ENCODE measurements at regions not wholly inside any gene's neighbourhood (a gene's known extent, or its start where the extent isn't known, plus 50 kb on each side); places are given as distances from the start of the nearest gene placed in this dataset.

GRCh38 chr11:15586741-15587473 is 472.2 kb downstream of the INSC start:
- TF ChIP-seq CTCF (IDR thresholded peaks at IDR 0.05), result no peak
- H3K9me3 Mint-ChIP-seq, result no peaks in the 10 kb centered on the region
- CTCF ChIA-PET, result no interaction called here

GRCh38 chr11:15589070-15589626 is 474.4 kb downstream of the INSC start:
- no peak for TF ChIP-seq CTCF (IDR thresholded peaks at IDR 0.05)
- ChIA-PET CTCF (no interaction called here), POLR2A (no interaction called here)
- peaks cover 0 to 10% of the 10 kb centered on the region in 2 experiments for H3K9me3 ChIP-seq (ENCODE audit: control insufficient read depth in 1 of 2, insufficient read depth in 1 of 2, low read length in 2 of 2)
- intact Hi-C loops (cut with DNase I, micrococcal nuclease), result loop anchor here in 1 of 2 experiments (5.0 kb wide), 1 partner anchor 1088 kb away; no protein-coding TSS in a partner anchor
- ATAC-seq (ENCODE audit: poor library complexity) (no peak), DNase-seq (no peak)
- H3K27ac ChIP-seq (ENCODE audit: low read depth in 1 of 2, low read length in 2 of 2), result no peak overlapping the region
- H3K27me3 ChIP-seq (ENCODE audit: control insufficient read depth in 1 of 2, insufficient read depth in 2 of 2, low read length in 2 of 2), result no peaks in the 10 kb centered on the region
- Mint-ChIP-seq H3K27me3 (no peaks in the 10 kb centered on the region), H3K9me3 (no peaks in the 10 kb centered on the region), H3K4me1 (ENCODE audit: low read depth) (no peaks in the 10 kb centered on the region), H3K27ac (no peak overlapping the region), H3K4me3 (no peak overlapping the region), H3K36me3 (ENCODE audit: low read depth) (no peaks in the 10 kb centered on the region)
- H3K36me3 ChIP-seq (ENCODE audit: insufficient read depth, low read length), result no peaks in the 10 kb centered on the region
- no peak overlapping the region for H3K4me3 ChIP-seq (ENCODE audit: low read length)
- no peaks in the 10 kb centered on the region for H3K4me1 ChIP-seq (ENCODE audit: insufficient read depth, low read length)

More at GRCh38 chr11:15586741-15587473, 472.2 kb downstream of the INSC start:
- Histone ChIP-seq H3K4me3 (ENCODE audit: low read length) (no peak overlapping the region), H3K4me1 (ENCODE audit: insufficient read depth, low read length) (no peaks in the 10 kb centered on the region), H3K9me3 (ENCODE audit: control insufficient read depth in 1 of 2, insufficient read depth in 1 of 2, low read length in 2 of 2) (peaks cover 0 to 10% of the 10 kb centered on the region in 2 experiments), H3K27ac (ENCODE audit: low read depth in 1 of 2, low read length in 2 of 2) (no peak overlapping the region), H3K27me3 (ENCODE audit: control insufficient read depth in 1 of 2, insufficient read depth in 2 of 2, low read length in 2 of 2) (no peaks in the 10 kb centered on the region), H3K36me3 (ENCODE audit: insufficient read depth, low read length) (no peaks in the 10 kb centered on the region)
- H3K27ac Mint-ChIP-seq, result no peak overlapping the region
- no peaks in the 10 kb centered on the region for H3K27me3 Mint-ChIP-seq
- no peak for DNase-seq
- ATAC-seq (ENCODE audit: poor library complexity), result no peak
- intact Hi-C loops (cut with DNase I, micrococcal nuclease), result loop anchor here in 1 of 2 experiments (5.0 kb wide), 1 partner anchor 1090 kb away; no protein-coding TSS in a partner anchor
- H3K4me1 Mint-ChIP-seq (ENCODE audit: low read depth), result no peaks in the 10 kb centered on the region
- H3K36me3 Mint-ChIP-seq (ENCODE audit: low read depth), result no peaks in the 10 kb centered on the region
- POLR2A ChIA-PET, result no interaction called here
- H3K4me3 Mint-ChIP-seq, result no peak overlapping the region

GRCh38 chr11:15590132-15590531 is 475.4 kb downstream of the INSC start:
- Mint-ChIP-seq H3K4me3 (no peak overlapping the region), H3K27me3 (no peaks in the 10 kb centered on the region), H3K36me3 (ENCODE audit: low read depth) (no peaks in the 10 kb centered on the region), H3K27ac (no peak overlapping the region), H3K9me3 (no peaks in the 10 kb centered on the region), H3K4me1 (ENCODE audit: low read depth) (no peaks in the 10 kb centered on the region)
- DNase-seq, result no peak
- CTCF ChIA-PET, result no interaction called here
- no peak for ATAC-seq (ENCODE audit: poor library complexity)
- H3K36me3 ChIP-seq (ENCODE audit: insufficient read depth, low read length), result no peaks in the 10 kb centered on the region
- H3K9me3 ChIP-seq (ENCODE audit: control insufficient read depth in 1 of 2, insufficient read depth in 1 of 2, low read length in 2 of 2), result peaks cover 0 to 11% of the 10 kb centered on the region in 2 experiments
- H3K27ac ChIP-seq (ENCODE audit: low read depth in 1 of 2, low read length in 2 of 2), result no peak overlapping the region
- no peak overlapping the region for H3K4me3 ChIP-seq (ENCODE audit: low read length)
- no peak for TF ChIP-seq CTCF (IDR thresholded peaks at IDR 0.05)
- POLR2A ChIA-PET, result no interaction called here
- intact Hi-C loops (cut with DNase I, micrococcal nuclease), result no loop called here
- H3K27me3 ChIP-seq (ENCODE audit: control insufficient read depth in 1 of 2, insufficient read depth in 2 of 2, low read length in 2 of 2), result no peaks in the 10 kb centered on the region
- H3K4me1 ChIP-seq (ENCODE audit: insufficient read depth, low read length), result no peaks in the 10 kb centered on the region
